Adrenal gland (tissue), 5 donors: ENCODE measurements at regions not wholly inside any gene's neighbourhood (a gene's known extent, or its start where the extent isn't known, plus 50 kb on each side); places are given as distances from the start of the nearest gene placed in this dataset.

Experiments
- POLR2A ChIP-seq, 2 donors: fragments of 450-650 bp; IDR thresholded peaks; one replicate each; pipeline ENCODE4 v1.6.1; 2017; ENCODE audit warnings: antibody characterized with exemption in 2 of 2, mild to moderate bottlenecking in 2 of 2, moderate library complexity in 1 of 2
- TF ChIP-seq, protein P1 (sequence below), 6 experiments: fragments of 450-650 bp in 4 of 6; fragments of 200-600 bp in 2 of 6; sonication (generic) in 1 of 6; IDR thresholded peaks; 1 replicate in 5 of 6; 2 replicates in 1 of 6; pipeline versions ENCODE4 v1.5.1 to v1.8.0; 2016 to 2021; ENCODE audit warnings: antibody characterized with exemption in 6 of 6, mild to moderate bottlenecking in 2 of 6, moderate library complexity in 1 of 6
- donor health status: DM: no; HTN: no; CAD: no.

DNA sequence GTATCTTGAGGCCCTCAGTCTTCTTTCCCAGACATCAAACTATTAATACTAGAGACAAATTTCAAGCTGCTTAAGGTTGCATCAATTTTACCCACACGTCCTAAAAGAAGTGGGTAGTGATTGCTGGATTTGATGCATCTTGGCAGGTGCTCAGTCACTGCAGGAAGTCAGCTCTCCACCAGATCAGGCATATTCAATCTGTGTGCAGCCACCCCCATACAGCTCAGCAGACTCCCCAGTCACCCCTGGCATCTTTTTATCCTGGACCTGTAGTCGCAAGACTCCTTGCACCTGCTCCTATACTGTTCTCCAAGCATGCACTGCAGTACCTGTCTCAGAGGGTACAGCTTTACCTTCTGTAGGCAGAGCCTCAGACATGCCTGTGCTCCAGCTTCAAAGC, 343.1 kb upstream of the ISX start:
- TF ChIP-seq, protein P1, sequence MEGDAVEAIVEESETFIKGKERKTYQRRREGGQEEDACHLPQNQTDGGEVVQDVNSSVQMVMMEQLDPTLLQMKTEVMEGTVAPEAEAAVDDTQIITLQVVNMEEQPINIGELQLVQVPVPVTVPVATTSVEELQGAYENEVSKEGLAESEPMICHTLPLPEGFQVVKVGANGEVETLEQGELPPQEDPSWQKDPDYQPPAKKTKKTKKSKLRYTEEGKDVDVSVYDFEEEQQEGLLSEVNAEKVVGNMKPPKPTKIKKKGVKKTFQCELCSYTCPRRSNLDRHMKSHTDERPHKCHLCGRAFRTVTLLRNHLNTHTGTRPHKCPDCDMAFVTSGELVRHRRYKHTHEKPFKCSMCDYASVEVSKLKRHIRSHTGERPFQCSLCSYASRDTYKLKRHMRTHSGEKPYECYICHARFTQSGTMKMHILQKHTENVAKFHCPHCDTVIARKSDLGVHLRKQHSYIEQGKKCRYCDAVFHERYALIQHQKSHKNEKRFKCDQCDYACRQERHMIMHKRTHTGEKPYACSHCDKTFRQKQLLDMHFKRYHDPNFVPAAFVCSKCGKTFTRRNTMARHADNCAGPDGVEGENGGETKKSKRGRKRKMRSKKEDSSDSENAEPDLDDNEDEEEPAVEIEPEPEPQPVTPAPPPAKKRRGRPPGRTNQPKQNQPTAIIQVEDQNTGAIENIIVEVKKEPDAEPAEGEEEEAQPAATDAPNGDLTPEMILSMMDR (IDR thresholded peaks at IDR 0.05) = no peak
- TF ChIP-seq POLR2A (IDR thresholded peaks at IDR 0.05) = no peak
